OCI-LY3 (cell line): ENCODE measurements at regions not wholly inside any gene's neighbourhood (a gene's known extent, or its start where the extent isn't known, plus 50 kb on each side); places are given as distances from the start of the nearest gene placed in this dataset.

Experiments
- H2AFZ ChIP-seq: fragments of 200-600, 300-600 bp; shearing (Covaris generic); 2 replicates; pipeline ENCODE4 v1.6.0; 2014; ENCODE audit warnings: antibody characterized with exemption, low read depth, low read length
- H3K27ac ChIP-seq: fragments of 200-600, 300-600 bp; sonication (generic); 2 replicates; pipeline ENCODE4 v1.5.1; 2014; ENCODE audit warnings: mild to moderate bottlenecking, low read length, moderate library complexity, mixed read lengths
- H3K27me3 ChIP-seq: fragments of 200-600, 300-600 bp; sonication (generic); 2 replicates; pipeline ENCODE4 v1.6.1; 2014; ENCODE audit warnings: low read depth, low read length, mixed read lengths
- H3K36me3 ChIP-seq: fragments of 200-600, 300-600 bp; sonication (generic); replicated peaks from 2 replicates; pipeline ENCODE3; 2014; ENCODE audit warnings: low read depth, low read length, mixed read lengths
- H3K4me1 ChIP-seq: fragments of 300-600, 200-600 bp; sonication (generic); 2 replicates; pipeline ENCODE4 v1.6.1; 2014; ENCODE audit warnings: low read length, mixed read lengths
- H3K4me2 ChIP-seq: fragments of 200-600, 300-600 bp; sonication (generic); 2 replicates; pipeline ENCODE4 v1.6.1; 2014; ENCODE audit warnings: low read length, mixed read lengths
- H3K4me3 ChIP-seq: fragments of 300-600, 200-600 bp; sonication (generic); 2 replicates; pipeline ENCODE4 v1.5.1; 2014; ENCODE audit warnings: antibody characterized with exemption, mild to moderate bottlenecking, low read length, moderate library complexity
- H3K79me2 ChIP-seq: fragments of 300-600, 200-600 bp; shearing (Covaris generic); 2 replicates; pipeline ENCODE4 v1.6.1; 2014; ENCODE audit warnings: mild to moderate bottlenecking, low read length, mixed read lengths
- H3K9ac ChIP-seq: fragments of 300-600, 200-600 bp; shearing (Covaris generic); 2 replicates; pipeline ENCODE4 v1.6.0; 2014; ENCODE audit warnings: mild to moderate bottlenecking, low read length, moderate library complexity
- H3K9me3 ChIP-seq: fragments of 200-600, 300-600 bp; shearing (Covaris generic); 2 replicates; pipeline ENCODE4 v1.6.1; 2014; ENCODE audit warnings: low read length, mixed read lengths; ENCODE audit not compliant: insufficient read depth
- H4K20me1 ChIP-seq: fragments of 200-600, 300-600 bp; sonication (generic); 2 replicates; pipeline ENCODE4 v1.6.1; 2016; ENCODE audit warnings: low read length, mixed read lengths; ENCODE audit not compliant: insufficient read depth
- EZH2phosphoT487 ChIP-seq: fragments of 200-600 bp; shearing (Covaris generic); IDR thresholded peaks from 2 replicates; pipeline ENCODE4 v1.6.1; 2018; ENCODE audit warnings: antibody characterized with exemption, mixed run types, low read depth
- TF ChIP-seq, protein P1 (sequence below): fragments of 200-600, 300-600 bp; sonication (generic); IDR thresholded peaks from 2 replicates; pipeline ENCODE4 v1.5.1; 2014; ENCODE audit warnings: antibody characterized with exemption, low read length, low read depth

DNA sequence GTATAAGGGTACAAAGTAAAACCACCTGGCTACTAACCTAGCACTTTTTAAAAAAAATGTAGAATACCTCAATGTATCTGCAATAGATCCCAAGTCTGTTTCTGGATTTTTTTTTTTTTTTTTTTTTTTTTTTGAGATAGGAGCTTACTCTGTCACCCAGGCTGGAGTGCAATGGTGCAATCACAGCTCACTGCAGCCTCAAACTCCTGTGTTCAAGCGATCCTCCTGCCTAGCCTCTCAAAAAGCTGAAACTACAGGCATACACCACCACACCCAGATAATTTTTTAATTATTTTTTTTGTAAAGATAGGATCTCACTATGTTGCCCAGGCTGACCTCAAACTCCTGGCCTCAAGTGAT, 537.5 kb upstream of the CAMK1G start:
- Histone ChIP-seq H3K4me2 (no peak overlapping the region), H3K9me3 (no peaks in the 10 kb centered on the region), H3K4me3 (no peak overlapping the region), H3K36me3 (no peaks in the 10 kb centered on the region), H2AFZ (no peak overlapping the region), H3K4me1 (no peaks in the 10 kb centered on the region; the same call in 1 of the 2 replicates), H3K27ac (no peak overlapping the region), H3K79me2 (no peaks in the 10 kb centered on the region), H3K9ac (no peak overlapping the region), H3K27me3 (peaks cover 13% of the 10 kb centered on the region), H4K20me1 (no peaks in the 10 kb centered on the region)
- TF ChIP-seq EZH2phosphoT487: no peak
- TF ChIP-seq, protein P1, sequence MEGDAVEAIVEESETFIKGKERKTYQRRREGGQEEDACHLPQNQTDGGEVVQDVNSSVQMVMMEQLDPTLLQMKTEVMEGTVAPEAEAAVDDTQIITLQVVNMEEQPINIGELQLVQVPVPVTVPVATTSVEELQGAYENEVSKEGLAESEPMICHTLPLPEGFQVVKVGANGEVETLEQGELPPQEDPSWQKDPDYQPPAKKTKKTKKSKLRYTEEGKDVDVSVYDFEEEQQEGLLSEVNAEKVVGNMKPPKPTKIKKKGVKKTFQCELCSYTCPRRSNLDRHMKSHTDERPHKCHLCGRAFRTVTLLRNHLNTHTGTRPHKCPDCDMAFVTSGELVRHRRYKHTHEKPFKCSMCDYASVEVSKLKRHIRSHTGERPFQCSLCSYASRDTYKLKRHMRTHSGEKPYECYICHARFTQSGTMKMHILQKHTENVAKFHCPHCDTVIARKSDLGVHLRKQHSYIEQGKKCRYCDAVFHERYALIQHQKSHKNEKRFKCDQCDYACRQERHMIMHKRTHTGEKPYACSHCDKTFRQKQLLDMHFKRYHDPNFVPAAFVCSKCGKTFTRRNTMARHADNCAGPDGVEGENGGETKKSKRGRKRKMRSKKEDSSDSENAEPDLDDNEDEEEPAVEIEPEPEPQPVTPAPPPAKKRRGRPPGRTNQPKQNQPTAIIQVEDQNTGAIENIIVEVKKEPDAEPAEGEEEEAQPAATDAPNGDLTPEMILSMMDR: no peak

DNA sequence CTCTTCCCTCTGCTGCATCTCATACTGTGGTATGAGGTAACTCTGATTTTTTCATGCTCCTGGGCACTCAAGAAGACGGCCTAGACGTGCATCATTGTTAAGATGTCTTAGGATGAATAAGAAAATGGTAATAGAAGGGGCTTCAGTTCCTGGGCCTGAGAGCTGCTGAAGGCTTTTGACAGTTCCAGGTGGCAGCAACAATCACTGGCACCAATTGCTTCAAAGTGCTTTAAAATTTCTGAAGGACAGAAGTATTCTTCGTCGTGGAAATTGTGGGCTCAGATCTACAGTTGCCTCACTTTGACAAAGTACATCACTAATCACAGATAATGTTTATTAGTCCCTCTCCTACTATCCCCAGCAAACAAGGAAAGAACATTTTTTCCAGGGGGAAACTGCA, 536.6 kb upstream of the CAMK1G start:
- Histone ChIP-seq H3K36me3 (no peaks in the 10 kb centered on the region), H3K9ac (no peak overlapping the region), H3K4me1 (no peaks in the 10 kb centered on the region; the same call in 1 of the 2 replicates), H3K27ac (no peak overlapping the region), H3K79me2 (no peaks in the 10 kb centered on the region), H3K9me3 (no peaks in the 10 kb centered on the region), H3K4me3 (no peak overlapping the region), H4K20me1 (no peaks in the 10 kb centered on the region), H3K27me3 (peaks cover 13% of the 10 kb centered on the region), H2AFZ (no peak overlapping the region), H3K4me2 (no peak overlapping the region)
- TF ChIP-seq, protein P1: no peak
- no peak for TF ChIP-seq EZH2phosphoT487

DNA sequence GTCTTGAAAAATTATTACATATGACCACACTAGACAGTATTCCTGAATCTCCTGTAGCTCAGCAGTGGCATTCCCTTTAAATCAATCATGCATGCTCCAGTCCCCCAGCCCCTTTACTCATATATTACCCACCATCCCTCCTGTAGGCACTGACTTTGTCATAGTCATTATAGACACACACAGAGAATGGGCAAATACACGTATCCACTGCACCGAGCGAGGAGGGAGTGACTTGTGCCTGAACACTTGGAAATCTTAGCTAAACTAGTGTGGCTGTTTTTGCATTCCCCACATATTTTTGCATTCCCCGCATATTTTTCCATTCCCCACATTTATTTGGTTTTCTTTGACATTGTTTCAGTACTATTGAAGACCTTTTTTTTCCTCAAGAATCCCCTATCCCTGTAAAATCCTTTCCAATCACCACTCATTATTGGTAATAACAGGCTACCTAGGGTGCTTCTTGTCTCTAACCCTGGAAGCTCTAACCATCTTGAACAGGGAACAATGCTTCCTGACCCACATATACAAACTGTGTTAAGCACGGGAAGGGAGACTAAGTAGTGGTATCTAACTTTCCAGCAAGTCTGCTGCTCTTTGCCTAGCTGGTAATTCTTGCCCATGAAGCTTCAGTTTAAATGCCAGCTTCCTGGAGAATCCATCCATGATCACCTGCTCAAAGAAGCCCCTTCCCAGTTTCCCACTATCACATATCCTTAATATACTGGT, 534.4 kb upstream of the CAMK1G start:
- no peak overlapping the region for H2AFZ ChIP-seq
- H3K4me2 ChIP-seq: no peak overlapping the region
- H3K4me1 ChIP-seq: no peaks in the 10 kb centered on the region
- no peak overlapping the region for H3K4me3 ChIP-seq
- H3K9ac ChIP-seq: no peak overlapping the region
- H4K20me1 ChIP-seq: no peaks in the 10 kb centered on the region
- no peak overlapping the region for H3K27ac ChIP-seq
- H3K27me3 ChIP-seq: peaks cover 13% of the 10 kb centered on the region
- H3K79me2 ChIP-seq: no peaks in the 10 kb centered on the region
- no peak for TF ChIP-seq EZH2phosphoT487
- TF ChIP-seq, protein P1: no peak
- no peaks in the 10 kb centered on the region for H3K9me3 ChIP-seq
- no peaks in the 10 kb centered on the region for H3K36me3 ChIP-seq

DNA sequence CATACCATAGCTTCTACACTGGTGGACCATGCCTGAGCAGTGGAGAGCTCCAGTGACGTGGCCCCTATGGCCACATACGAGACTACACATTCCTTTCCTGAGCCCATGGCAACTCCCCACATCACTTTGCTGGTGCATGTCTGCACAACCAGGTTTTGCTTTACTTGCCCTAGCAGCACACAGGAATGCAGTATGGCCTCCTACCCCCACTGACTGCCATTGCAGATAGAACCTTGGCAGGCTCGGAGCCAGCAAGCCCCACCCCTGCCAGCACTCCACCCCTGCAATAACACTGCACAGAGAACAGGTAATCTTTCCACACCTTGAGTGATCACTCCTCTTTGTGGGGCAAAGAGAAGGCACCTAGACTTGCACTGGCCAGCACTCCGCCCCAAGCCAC, 531.9 kb upstream of the CAMK1G start:
- no peak overlapping the region for H2AFZ ChIP-seq
- H3K4me3 ChIP-seq: no peak overlapping the region
- H3K9ac ChIP-seq: no peak overlapping the region
- H3K27me3 ChIP-seq: peaks cover 4% of the 10 kb centered on the region; the same call in 1 of the 2 replicates
- H3K9me3 ChIP-seq: peaks cover under 1% of the 10 kb centered on the region; the same call in 1 of the 2 replicates
- no peak overlapping the region for H3K27ac ChIP-seq
- TF ChIP-seq EZH2phosphoT487: no peak
- TF ChIP-seq, protein P1: no peak
- no peaks in the 10 kb centered on the region for H3K36me3 ChIP-seq
- no peaks in the 10 kb centered on the region for H3K4me1 ChIP-seq
- no peaks in the 10 kb centered on the region for H4K20me1 ChIP-seq
- no peaks in the 10 kb centered on the region for H3K79me2 ChIP-seq
- no peak overlapping the region for H3K4me2 ChIP-seq
